GM19025 (cell line): ENCODE measurements at regions not wholly inside any gene's neighbourhood (a gene's known extent, or its start where the extent isn't known, plus 50 kb on each side); places are given as distances from the start of the nearest gene placed in this dataset.

Experiments
- ATAC-seq: cut with Tn5 transposase; IDR thresholded peaks from one replicate; pipeline ENCODE4 v1.9.1; 2021; ENCODE audit warnings: mild to moderate bottlenecking, low read depth, moderate library complexity; ENCODE audit not compliant: unreplicated experiment

- ATAC-seq, result no peak
Measured at GRCh38 chr15:35721751-35722150, 175.8 kb upstream of the DPH6 start.

GRCh38 chr15:35722501-35722900 is 176.5 kb upstream of the DPH6 start:
- ATAC-seq, result no peak

- ATAC-seq, result no peak
Measured at GRCh38 chr15:35723120-35723847, 177.3 kb upstream of the DPH6 start.

- no peak for ATAC-seq
Measured at GRCh38 chr15:35723852-35724251, 177.9 kb upstream of the DPH6 start.

- ATAC-seq, result no peak
Measured at GRCh38 chr15:35724626-35725025, 178.7 kb upstream of the DPH6 start.

- ATAC-seq, result no peak
Measured at GRCh38 chr15:35725353-35725752, 179.4 kb upstream of the DPH6 start.

GRCh38 chr15:35727627-35728026 is 181.7 kb upstream of the DPH6 start:
- no peak for ATAC-seq

- no peak for ATAC-seq
Measured at GRCh38 chr15:35728219-35728940, 182.4 kb upstream of the DPH6 start.

- no peak for ATAC-seq
Measured at GRCh38 chr15:35736150-35736549, 190.2 kb upstream of the DPH6 start.

- no peak for ATAC-seq
Measured at GRCh38 chr15:35737441-35737840, 191.5 kb upstream of the DPH6 start.

- no peak for ATAC-seq
Measured at GRCh38 chr15:35738370-35738769, 192.4 kb upstream of the DPH6 start.

GRCh38 chr15:35740761-35741160 is 194.8 kb upstream of the DPH6 start:
- no peak for ATAC-seq

GRCh38 chr15:35741395-35741794 is 195.4 kb upstream of the DPH6 start:
- ATAC-seq, result no peak

- no peak for ATAC-seq
Measured at GRCh38 chr15:35741881-35742280, 195.9 kb upstream of the DPH6 start.

GRCh38 chr15:35743321-35743720 is 197.4 kb upstream of the DPH6 start:
- ATAC-seq, result no peak

GRCh38 chr15:35746121-35746520 is 200.2 kb upstream of the DPH6 start:
- no peak for ATAC-seq

- no peak for ATAC-seq
Measured at GRCh38 chr15:35748105-35748504, 202.1 kb upstream of the DPH6 start.

GRCh38 chr15:35750051-35750450 is 204.1 kb upstream of the DPH6 start:
- ATAC-seq, result no peak

GRCh38 chr15:35751413-35752133 is 205.6 kb upstream of the DPH6 start:
- ATAC-seq, result no peak

- no peak for ATAC-seq
Measured at GRCh38 chr15:35752134-35752466, 206.1 kb upstream of the DPH6 start.

GRCh38 chr15:35753486-35753885 is 207.5 kb upstream of the DPH6 start:
- ATAC-seq, result no peak
